GM12801 (cell line): ENCODE measurements at regions not wholly inside any gene's neighbourhood (a gene's known extent, or its start where the extent isn't known, plus 50 kb on each side); places are given as distances from the start of the nearest gene placed in this dataset.

Experiments used
- TF ChIP-seq, protein P1 (sequence below): IDR thresholded peaks from one replicate; pipeline ENCODE4 v1.5.1; 2011; ENCODE audit warnings: control low read depth; ENCODE audit not compliant: insufficient read length; ENCODE audit errors: extremely low read depth

- TF ChIP-seq, protein P1, sequence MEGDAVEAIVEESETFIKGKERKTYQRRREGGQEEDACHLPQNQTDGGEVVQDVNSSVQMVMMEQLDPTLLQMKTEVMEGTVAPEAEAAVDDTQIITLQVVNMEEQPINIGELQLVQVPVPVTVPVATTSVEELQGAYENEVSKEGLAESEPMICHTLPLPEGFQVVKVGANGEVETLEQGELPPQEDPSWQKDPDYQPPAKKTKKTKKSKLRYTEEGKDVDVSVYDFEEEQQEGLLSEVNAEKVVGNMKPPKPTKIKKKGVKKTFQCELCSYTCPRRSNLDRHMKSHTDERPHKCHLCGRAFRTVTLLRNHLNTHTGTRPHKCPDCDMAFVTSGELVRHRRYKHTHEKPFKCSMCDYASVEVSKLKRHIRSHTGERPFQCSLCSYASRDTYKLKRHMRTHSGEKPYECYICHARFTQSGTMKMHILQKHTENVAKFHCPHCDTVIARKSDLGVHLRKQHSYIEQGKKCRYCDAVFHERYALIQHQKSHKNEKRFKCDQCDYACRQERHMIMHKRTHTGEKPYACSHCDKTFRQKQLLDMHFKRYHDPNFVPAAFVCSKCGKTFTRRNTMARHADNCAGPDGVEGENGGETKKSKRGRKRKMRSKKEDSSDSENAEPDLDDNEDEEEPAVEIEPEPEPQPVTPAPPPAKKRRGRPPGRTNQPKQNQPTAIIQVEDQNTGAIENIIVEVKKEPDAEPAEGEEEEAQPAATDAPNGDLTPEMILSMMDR, result no peak
These were observed 391.8 kb upstream of the CRIM1 start for GRCh38 chr2:35963824-35964223.

DNA sequence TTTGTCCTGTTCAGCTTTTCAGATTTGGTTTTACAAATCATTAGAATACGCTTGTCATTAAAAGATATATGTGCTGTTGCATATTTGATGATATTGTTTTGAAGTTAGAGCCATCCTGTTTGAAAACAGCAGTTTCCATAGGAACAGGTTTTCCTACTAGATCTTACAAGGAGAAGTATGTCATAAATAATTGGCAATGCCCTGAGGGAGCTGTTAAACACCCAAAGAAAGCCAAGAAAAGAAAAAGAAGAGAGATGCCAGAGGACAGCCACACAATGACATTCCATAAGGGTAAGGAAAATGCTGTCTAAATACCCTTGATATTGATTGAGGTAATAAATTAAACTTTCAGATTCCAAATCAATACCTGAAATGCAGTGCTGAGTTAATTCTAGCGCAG, 392.2 kb upstream of the CRIM1 start:
- TF ChIP-seq, protein P1, result no peak

DNA sequence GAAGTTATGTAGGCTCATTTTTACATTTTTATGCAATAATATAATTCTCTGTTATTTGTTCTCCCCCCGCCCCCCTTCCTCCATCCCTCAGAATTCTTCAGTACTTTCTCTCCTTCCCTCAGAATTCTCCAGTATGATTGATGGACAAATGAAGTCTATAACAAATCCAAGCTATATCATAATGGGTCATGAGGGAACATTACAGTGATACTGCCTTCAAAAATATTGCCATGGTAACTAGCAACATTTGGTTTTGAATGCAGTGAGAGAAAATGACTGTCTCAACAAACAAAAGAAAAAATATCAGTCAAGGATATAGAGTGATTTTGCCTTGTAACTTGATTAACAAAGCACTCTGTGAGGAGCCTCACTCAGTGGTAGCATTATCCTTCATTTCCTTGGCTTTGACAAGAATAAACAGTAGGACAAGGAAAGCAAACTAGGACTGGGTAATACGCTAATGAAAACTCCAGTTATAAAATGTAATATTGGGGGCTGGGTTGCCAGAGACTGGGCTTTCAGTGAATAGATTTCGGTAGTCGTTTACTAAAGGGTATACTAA, 392.9 kb upstream of the CRIM1 start:
- TF ChIP-seq, protein P1, result no peak

DNA sequence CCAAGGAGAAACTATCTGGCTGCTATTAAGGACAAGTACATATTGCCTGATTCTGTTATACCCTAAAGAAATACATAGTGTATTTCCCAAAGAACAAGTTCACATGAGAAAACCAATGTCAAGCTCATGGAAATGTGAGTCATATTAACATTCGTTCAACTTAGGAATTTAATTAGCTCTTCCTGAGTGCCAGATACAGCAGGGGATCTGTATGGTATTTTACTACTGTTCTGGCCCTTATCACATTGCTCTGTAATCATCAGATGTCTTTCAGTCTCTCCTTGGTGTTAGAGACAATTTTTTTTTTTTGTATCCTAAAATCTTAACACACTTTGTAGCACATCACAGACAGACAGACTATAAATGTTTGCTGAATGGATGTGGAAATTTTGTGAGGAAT, 395.0 kb upstream of the CRIM1 start:
- TF ChIP-seq, protein P1, result no peak

- TF ChIP-seq, protein P1, result no peak
These were observed 409.1 kb upstream of the CRIM1 start for GRCh38 chr2:35946478-35946877.

DNA sequence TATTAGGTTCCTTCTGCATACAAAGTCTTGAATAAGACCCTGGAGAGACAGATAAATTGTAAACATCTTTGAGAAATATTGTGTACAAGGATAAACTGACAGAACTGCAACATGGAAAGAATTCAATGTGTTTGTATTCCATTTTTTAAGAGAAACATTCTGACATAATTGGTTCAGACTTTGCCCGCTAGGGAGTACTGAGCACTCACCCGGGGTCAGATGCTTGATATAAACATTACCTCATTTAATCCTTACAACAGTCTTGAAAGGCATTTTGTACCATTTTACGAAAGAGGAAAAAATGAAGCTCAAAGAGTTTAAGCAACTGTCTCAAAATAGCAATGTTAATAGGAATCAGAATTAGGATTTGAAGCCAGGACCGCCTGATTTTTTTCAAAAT, 416.7 kb upstream of the CRIM1 start:
- TF ChIP-seq, protein P1, result no peak

GRCh38 chr2:35933031-35933430, 422.5 kb upstream of the CRIM1 start:
- TF ChIP-seq, protein P1, result no peak

DNA sequence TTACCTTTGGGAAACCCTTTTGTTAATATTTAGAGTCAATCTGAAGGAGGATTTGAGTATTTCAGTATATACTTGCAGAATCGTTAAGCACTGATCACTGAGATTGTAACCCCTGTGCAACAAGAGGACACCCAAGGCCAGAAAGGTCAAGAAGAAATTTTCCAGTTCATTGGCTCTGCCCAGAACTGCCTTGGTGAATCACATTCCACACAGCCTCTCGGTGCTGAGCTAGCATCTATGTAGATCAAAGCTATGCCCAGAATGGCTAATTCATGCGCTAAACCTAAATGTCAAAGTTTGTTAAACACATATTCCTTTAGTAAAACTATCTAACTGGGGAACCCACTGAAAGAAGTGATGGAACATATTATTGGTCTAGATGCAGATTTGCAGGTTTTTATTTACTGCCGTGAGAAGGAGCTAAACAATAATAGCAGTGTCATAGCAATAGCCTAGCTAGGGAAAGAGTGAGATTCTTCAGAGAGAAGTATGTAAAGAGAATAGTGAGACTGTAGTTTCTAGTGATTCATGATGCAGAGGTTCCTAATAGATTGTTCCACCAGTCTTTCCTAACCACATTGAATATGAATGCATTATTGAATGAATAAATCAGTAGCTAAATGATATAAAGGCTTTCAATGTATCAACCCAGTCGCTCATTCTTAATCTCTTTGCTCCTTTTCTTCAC, 423.2 kb upstream of the CRIM1 start:
- TF ChIP-seq, protein P1, result no peak
